GM23338 (cell line): ENCODE measurements at regions not wholly inside any gene's neighbourhood (a gene's known extent, or its start where the extent isn't known, plus 50 kb on each side); places are given as distances from the start of the nearest gene placed in this dataset.

Experiments
- ATAC-seq: fragments of 200-7000 bp; cut with Tn5 transposase; 3 replicates; pipeline ENCODE4 v1.9.1; 2020
- DNase-seq: peaks from one replicate; pipeline ENCODE4 v3.0.0-alpha.2; 2015; ENCODE audit warnings: low spot score
- H2AFZ ChIP-seq: fragments of 200-600 bp; sonication (generic); 2 replicates; pipeline ENCODE4 v1.8.0; 2016; ENCODE audit warnings: antibody characterized with exemption, mild to moderate bottlenecking, moderate library complexity
- H3F3A ChIP-seq: fragments of 200-600 bp; sonication (generic); replicated peaks from 2 replicates; pipeline ENCODE4 v1.8.0; 2017; ENCODE audit warnings: antibody characterized with exemption, mixed run types, low read depth
- H3K27ac ChIP-seq: fragments of 200-600 bp; sonication (generic); 2 replicates; pipeline ENCODE4 v1.6.1; 2016; ENCODE audit warnings: low read depth
- H3K27me3 ChIP-seq: fragments of 200-600 bp; sonication (generic); 2 replicates; pipeline ENCODE4 v1.8.0; 2016; ENCODE audit warnings: mild to moderate bottlenecking, mixed run types, moderate library complexity; ENCODE audit not compliant: insufficient read depth
- H3K36me3 ChIP-seq: fragments of 200-600 bp; sonication (generic); 2 replicates; pipeline ENCODE4 v1.8.0; 2016; ENCODE audit warnings: mild to moderate bottlenecking; ENCODE audit not compliant: insufficient read depth
- H3K4me1 ChIP-seq: fragments of 200-600 bp; sonication (generic); 2 replicates; pipeline ENCODE4 v1.8.0; 2016; ENCODE audit warnings: mild to moderate bottlenecking, moderate library complexity; ENCODE audit not compliant: insufficient read depth
- H3K4me2 ChIP-seq: fragments of 200-600 bp; sonication (generic); 2 replicates; pipeline ENCODE4 v1.7.1; 2017; ENCODE audit warnings: mixed run types
- H3K4me3 ChIP-seq: fragments of 200-600 bp; sonication (generic); 2 replicates; pipeline ENCODE4 v1.6.1; 2016; ENCODE audit warnings: mixed run types
- H3K79me2 ChIP-seq: fragments of 200-600 bp; sonication (generic); replicated peaks from 2 replicates; pipeline ENCODE4 v1.8.0; 2017; ENCODE audit warnings: mild to moderate bottlenecking; ENCODE audit not compliant: insufficient read depth
- H3K9me2 ChIP-seq: fragments of 200-600 bp; sonication (generic); 2 replicates; pipeline ENCODE4 v1.8.0; 2017; ENCODE audit not compliant: insufficient read depth
- H4K20me1 ChIP-seq: fragments of 200-600 bp; sonication (generic); replicated peaks from 2 replicates; pipeline ENCODE4 v1.8.0; 2017; ENCODE audit warnings: mild to moderate bottlenecking; ENCODE audit not compliant: insufficient read depth
- H3K27ac Mint-ChIP-seq: 2 replicates; pipeline ENCODE4 v1.8.0; 2020; ENCODE audit warnings: inconsistent platforms, mild to moderate bottlenecking, moderate library complexity, mixed read lengths
- H3K27me3 Mint-ChIP-seq: 3 replicates; pipeline ENCODE4 v1.8.0; 2022; ENCODE audit warnings: low read depth, mild to moderate bottlenecking, moderate library complexity, mixed read lengths, inconsistent platforms; ENCODE audit not compliant: insufficient read depth, poor library complexity
- H3K36me3 Mint-ChIP-seq: 3 replicates; pipeline ENCODE4 v1.8.0; 2021; ENCODE audit warnings: low read depth, mild to moderate bottlenecking, inconsistent platforms, moderate library complexity, mixed read lengths
- H3K4me1 Mint-ChIP-seq: 3 replicates; pipeline ENCODE4 v1.8.0; 2020; ENCODE audit warnings: mild to moderate bottlenecking, inconsistent platforms, mixed read lengths
- H3K4me3 Mint-ChIP-seq: 3 replicates; pipeline ENCODE4 v1.8.0; 2021; ENCODE audit warnings: moderate library complexity, mild to moderate bottlenecking, inconsistent platforms, mixed read lengths
- H3K9me3 Mint-ChIP-seq: 3 replicates; pipeline ENCODE4 v1.8.0; 2020; ENCODE audit warnings: moderate library complexity, mild to moderate bottlenecking, inconsistent platforms, mixed read lengths
- CREB1 ChIP-seq: fragments of 250-450 bp; sonication (Bioruptor Pico); IDR thresholded peaks from 2 replicates; pipeline ENCODE4 v1.5.0; 2020; ENCODE audit warnings: low read depth, mild to moderate bottlenecking, moderate library complexity
- EZH2 ChIP-seq: fragments of 200-600 bp; sonication (generic); IDR thresholded peaks from one replicate; pipeline ENCODE4 v1.8.0; 2017; ENCODE audit warnings: antibody characterized with exemption, mild to moderate bottlenecking, low read depth; ENCODE audit not compliant: unreplicated experiment
- JUNB ChIP-seq: IDR thresholded peaks from one replicate; pipeline ENCODE4 v1.6.1; 2016; ENCODE audit warnings: antibody characterized with exemption; ENCODE audit not compliant: unreplicated experiment
- NANOG ChIP-seq: IDR thresholded peaks from 2 replicates; pipeline ENCODE4 v1.6.1; 2016; ENCODE audit warnings: antibody characterized with exemption, borderline replicate concordance
- POLR2AphosphoS5 ChIP-seq: IDR thresholded peaks from 2 replicates; pipeline ENCODE4 v1.6.1; 2016; ENCODE audit warnings: antibody characterized with exemption, low read depth
- STAT1 ChIP-seq: IDR thresholded peaks from one replicate; pipeline ENCODE4 v1.6.1; 2016; ENCODE audit warnings: antibody characterized with exemption; ENCODE audit not compliant: unreplicated experiment
- ZNF114 ChIP-seq: fragments of 250-450 bp; sonication (Bioruptor Pico); IDR thresholded peaks from 2 replicates; pipeline ENCODE4 v1.5.0; 2020; ENCODE audit warnings: mild to moderate bottlenecking, moderate library complexity
- TF ChIP-seq, protein P1 (sequence below), 2 experiments: fragments of 200-600 bp in 1 of 2; sonication (generic) in 1 of 2; conservative IDR thresholded peaks; 2 replicates each; pipeline versions ENCODE4 v1.5.1 to v1.6.1; 2016 to 2017; ENCODE audit warnings: antibody characterized with exemption in 2 of 2, low read depth in 2 of 2, mild to moderate bottlenecking in 2 of 2, moderate library complexity in 1 of 2
- TF ChIP-seq, protein P2 (sequence below): fragments of 250-450 bp; sonication (Bioruptor Pico); IDR thresholded peaks from 2 replicates; pipeline ENCODE4 v1.5.0; 2020; ENCODE audit warnings: mild to moderate bottlenecking, moderate library complexity

GRCh38 chr5:23260621-23261020, 246.8 kb upstream of the PRDM9 start:
- Histone ChIP-seq H3K4me3 (no peak overlapping the region), H3K36me3 (no peaks in the 10 kb centered on the region), H4K20me1 (no peaks in the 10 kb centered on the region), H3K79me2 (no peaks in the 10 kb centered on the region), H3K4me2 (no peak overlapping the region), H2AFZ (no peak overlapping the region), H3K9me2 (0 out of 2 replicates have a peak, but pooled peaks cover 4% of the 10 kb centered on the region), H3K27ac (no peak overlapping the region), H3K27me3 (no peaks in the 10 kb centered on the region), H3F3A (no peaks in the 10 kb centered on the region), H3K4me1 (no peaks in the 10 kb centered on the region)
- H3K36me3 Mint-ChIP-seq = no peaks in the 10 kb centered on the region
- no peak overlapping the region for H3K4me3 Mint-ChIP-seq
- ATAC-seq (no peak), DNase-seq (no peak)
- H3K4me1 Mint-ChIP-seq = no peaks in the 10 kb centered on the region
- no peaks in the 10 kb centered on the region for H3K9me3 Mint-ChIP-seq
- no peak overlapping the region for H3K27ac Mint-ChIP-seq
- TF ChIP-seq, protein P1, sequence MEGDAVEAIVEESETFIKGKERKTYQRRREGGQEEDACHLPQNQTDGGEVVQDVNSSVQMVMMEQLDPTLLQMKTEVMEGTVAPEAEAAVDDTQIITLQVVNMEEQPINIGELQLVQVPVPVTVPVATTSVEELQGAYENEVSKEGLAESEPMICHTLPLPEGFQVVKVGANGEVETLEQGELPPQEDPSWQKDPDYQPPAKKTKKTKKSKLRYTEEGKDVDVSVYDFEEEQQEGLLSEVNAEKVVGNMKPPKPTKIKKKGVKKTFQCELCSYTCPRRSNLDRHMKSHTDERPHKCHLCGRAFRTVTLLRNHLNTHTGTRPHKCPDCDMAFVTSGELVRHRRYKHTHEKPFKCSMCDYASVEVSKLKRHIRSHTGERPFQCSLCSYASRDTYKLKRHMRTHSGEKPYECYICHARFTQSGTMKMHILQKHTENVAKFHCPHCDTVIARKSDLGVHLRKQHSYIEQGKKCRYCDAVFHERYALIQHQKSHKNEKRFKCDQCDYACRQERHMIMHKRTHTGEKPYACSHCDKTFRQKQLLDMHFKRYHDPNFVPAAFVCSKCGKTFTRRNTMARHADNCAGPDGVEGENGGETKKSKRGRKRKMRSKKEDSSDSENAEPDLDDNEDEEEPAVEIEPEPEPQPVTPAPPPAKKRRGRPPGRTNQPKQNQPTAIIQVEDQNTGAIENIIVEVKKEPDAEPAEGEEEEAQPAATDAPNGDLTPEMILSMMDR (conservative IDR thresholded peaks at IDR 0.05; ENCODE audit: low read depth in 2 of 2) = no peak
- TF ChIP-seq ZNF114 (no peak), CREB1 (no peak), EZH2 (no peak), POLR2AphosphoS5 (no peak), STAT1 (no peak), JUNB (no peak), NANOG (no peak)
- TF ChIP-seq, protein P2, sequence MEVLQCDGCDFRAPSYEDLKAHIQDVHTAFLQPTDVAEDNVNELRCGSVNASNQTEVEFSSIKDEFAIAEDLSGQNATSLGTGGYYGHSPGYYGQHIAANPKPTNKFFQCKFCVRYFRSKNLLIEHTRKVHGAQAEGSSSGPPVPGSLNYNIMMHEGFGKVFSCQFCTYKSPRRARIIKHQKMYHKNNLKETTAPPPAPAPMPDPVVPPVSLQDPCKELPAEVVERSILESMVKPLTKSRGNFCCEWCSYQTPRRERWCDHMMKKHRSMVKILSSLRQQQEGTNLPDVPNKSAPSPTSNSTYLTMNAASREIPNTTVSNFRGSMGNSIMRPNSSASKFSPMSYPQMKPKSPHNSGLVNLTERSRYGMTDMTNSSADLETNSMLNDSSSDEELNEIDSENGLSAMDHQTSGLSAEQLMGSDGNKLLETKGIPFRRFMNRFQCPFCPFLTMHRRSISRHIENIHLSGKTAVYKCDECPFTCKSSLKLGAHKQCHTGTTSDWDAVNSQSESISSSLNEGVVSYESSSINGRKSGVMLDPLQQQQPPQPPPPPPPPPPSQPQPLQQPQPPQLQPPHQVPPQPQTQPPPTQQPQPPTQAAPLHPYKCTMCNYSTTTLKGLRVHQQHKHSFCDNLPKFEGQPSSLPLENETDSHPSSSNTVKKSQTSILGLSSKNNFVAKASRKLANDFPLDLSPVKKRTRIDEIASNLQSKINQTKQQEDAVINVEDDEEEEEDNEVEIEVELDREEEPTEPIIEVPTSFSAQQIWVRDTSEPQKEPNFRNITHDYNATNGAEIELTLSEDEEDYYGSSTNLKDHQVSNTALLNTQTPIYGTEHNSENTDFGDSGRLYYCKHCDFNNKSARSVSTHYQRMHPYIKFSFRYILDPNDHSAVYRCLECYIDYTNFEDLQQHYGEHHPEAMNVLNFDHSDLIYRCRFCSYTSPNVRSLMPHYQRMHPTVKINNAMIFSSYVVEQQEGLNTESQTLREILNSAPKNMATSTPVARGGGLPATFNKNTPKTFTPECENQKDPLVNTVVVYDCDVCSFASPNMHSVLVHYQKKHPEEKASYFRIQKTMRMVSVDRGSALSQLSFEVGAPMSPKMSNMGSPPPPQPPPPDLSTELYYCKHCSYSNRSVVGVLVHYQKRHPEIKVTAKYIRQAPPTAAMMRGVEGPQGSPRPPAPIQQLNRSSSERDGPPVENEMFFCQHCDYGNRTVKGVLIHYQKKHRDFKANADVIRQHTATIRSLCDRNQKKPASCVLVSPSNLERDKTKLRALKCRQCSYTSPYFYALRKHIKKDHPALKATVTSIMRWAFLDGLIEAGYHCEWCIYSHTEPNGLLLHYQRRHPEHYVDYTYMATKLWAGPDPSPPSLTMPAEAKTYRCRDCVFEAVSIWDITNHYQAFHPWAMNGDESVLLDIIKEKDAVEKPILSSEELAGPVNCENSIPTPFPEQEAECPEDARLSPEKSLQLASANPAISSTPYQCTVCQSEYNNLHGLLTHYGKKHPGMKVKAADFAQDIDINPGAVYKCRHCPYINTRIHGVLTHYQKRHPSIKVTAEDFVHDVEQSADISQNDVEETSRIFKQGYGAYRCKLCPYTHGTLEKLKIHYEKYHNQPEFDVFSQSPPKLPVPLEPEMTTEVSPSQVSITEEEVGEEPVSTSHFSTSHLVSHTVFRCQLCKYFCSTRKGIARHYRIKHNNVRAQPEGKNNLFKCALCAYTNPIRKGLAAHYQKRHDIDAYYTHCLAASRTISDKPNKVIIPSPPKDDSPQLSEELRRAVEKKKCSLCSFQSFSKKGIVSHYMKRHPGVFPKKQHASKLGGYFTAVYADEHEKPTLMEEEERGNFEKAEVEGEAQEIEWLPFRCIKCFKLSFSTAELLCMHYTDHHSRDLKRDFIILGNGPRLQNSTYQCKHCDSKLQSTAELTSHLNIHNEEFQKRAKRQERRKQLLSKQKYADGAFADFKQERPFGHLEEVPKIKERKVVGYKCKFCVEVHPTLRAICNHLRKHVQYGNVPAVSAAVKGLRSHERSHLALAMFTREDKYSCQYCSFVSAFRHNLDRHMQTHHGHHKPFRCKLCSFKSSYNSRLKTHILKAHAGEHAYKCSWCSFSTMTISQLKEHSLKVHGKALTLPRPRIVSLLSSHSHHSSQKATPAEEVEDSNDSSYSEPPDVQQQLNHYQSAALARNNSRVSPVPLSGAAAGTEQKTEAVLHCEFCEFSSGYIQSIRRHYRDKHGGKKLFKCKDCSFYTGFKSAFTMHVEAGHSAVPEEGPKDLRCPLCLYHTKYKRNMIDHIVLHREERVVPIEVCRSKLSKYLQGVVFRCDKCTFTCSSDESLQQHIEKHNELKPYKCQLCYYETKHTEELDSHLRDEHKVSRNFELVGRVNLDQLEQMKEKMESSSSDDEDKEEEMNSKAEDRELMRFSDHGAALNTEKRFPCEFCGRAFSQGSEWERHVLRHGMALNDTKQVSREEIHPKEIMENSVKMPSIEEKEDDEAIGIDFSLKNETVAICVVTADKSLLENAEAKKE (CRISPR knock-in tag) = no peak
- no peaks in the 10 kb centered on the region for H3K27me3 Mint-ChIP-seq
